ENCODE measurements at regions not wholly inside any gene's neighbourhood (a gene's known extent, or its start where the extent isn't known, plus 50 kb on each side); places are given as distances from the start of the nearest gene placed in this dataset.

GRCh38 chr9:82134010-82134409, 145.4 kb downstream of the SPATA31D1 start:
- TF ChIP-seq CTCF (IDR thresholded peaks at IDR 0.05) (no peak), EZH2 (IDR thresholded peaks at IDR 0.05) (no peak)
